Fibroblast of villous mesenchyme (primary cell): ENCODE measurements at regions not wholly inside any gene's neighbourhood (a gene's known extent, or its start where the extent isn't known, plus 50 kb on each side); places are given as distances from the start of the nearest gene placed in this dataset.

Experiments used
- DNase-seq: peaks from one replicate; pipeline ENCODE4 v3.0.0-alpha.2; 2010; ENCODE audit warnings: low read depth
- H3K4me3 ChIP-seq: 2 replicates; pipeline ENCODE4 v1.5.1; 2011; ENCODE audit warnings: low read depth, mild to moderate bottlenecking, low read length
- TF ChIP-seq, protein P1 (sequence below): IDR thresholded peaks from 2 replicates; pipeline ENCODE4 v1.5.1; 2012; ENCODE audit warnings: low read depth, mild to moderate bottlenecking, low read length; ENCODE audit not compliant: insufficient read depth

DNA sequence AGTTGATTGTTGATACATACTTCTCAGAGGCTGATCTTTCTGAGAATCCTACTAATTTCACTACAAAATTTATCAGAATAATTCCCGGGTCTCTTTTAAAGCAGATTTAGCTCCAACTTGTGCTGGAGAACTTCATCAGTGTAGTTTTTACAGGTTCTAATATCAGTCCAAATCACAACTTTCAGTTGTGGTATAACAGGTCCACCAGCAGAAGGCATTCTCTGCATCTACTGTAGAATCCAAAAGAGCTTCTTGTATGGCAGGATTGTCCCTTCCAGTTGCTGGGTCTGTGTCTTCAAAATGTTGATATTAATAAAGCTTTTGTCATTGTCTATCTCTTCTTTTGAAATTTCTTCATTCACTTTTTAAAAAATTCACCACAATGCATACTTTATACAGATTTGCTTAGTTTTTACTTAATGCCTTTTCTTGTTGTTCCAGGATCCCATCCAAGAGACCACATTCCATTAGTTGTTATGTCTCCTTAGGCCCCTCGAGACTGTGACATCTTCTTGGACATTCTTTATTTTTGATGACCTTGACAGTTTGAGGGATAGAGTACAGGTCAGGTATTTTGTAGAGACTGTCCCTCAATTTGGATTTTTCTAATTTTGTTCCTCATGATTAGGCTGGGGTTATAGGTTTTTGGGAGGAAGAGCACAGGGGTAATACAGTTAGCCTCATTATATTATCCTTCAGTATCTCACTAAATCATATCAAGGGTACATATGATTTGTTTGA, 490.5 kb upstream of the MEX3C start:
- DNase-seq: no peak
- H3K4me3 ChIP-seq: no peak overlapping the region
- TF ChIP-seq, protein P1, sequence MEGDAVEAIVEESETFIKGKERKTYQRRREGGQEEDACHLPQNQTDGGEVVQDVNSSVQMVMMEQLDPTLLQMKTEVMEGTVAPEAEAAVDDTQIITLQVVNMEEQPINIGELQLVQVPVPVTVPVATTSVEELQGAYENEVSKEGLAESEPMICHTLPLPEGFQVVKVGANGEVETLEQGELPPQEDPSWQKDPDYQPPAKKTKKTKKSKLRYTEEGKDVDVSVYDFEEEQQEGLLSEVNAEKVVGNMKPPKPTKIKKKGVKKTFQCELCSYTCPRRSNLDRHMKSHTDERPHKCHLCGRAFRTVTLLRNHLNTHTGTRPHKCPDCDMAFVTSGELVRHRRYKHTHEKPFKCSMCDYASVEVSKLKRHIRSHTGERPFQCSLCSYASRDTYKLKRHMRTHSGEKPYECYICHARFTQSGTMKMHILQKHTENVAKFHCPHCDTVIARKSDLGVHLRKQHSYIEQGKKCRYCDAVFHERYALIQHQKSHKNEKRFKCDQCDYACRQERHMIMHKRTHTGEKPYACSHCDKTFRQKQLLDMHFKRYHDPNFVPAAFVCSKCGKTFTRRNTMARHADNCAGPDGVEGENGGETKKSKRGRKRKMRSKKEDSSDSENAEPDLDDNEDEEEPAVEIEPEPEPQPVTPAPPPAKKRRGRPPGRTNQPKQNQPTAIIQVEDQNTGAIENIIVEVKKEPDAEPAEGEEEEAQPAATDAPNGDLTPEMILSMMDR: no peak

DNA sequence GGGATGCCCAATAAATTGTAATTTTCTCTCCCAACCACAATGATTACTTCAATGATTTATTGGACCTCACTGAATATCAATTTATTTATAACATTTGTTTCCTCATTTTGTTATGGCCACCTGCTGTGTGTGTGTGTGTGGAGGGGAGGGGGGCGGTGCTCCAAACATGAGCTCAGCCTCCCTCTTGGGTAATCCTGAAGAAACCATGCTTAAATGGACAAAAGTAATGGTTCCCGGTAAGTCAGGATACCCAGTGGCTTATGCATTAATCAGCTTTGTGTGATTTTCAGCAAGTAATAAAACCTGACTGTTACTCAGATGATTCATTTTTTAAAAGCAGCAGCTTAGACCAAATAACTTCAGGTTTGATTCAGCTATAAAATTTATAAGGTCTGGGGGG, 495.1 kb upstream of the MEX3C start:
- H3K4me3 ChIP-seq: no peak overlapping the region
- no peak for DNase-seq
- TF ChIP-seq, protein P1: no peak

DNA sequence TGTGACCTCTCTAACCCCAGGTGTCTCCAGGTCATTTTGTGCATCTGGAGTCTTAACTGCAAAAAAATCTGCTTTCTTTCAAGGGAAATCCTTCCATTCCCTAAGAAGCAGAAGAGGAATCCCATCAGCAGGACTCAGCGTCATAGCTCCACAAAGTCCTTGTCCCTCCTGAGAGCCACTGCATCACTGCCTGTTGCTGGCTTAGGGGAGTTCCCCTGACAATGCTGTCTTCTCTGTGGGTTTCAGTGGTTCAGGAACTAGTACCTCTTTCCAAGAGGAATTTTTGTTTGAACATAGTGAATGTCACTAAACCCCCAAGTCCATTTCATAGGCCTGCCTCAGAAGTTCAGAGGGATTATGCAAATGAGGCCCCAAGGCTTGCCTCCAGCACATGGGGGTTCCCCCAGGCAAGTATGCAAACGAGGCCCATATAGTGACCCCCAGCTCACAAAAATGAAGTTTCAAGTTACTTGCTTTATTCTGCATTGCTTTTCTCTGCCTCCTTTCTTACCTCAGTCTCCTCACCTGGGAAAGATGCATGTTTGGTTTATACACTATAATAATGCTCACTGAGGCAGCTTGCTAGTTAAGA, 513.9 kb upstream of the MEX3C start:
- no peak for DNase-seq
- no peak overlapping the region for H3K4me3 ChIP-seq
- TF ChIP-seq, protein P1: no peak

DNA sequence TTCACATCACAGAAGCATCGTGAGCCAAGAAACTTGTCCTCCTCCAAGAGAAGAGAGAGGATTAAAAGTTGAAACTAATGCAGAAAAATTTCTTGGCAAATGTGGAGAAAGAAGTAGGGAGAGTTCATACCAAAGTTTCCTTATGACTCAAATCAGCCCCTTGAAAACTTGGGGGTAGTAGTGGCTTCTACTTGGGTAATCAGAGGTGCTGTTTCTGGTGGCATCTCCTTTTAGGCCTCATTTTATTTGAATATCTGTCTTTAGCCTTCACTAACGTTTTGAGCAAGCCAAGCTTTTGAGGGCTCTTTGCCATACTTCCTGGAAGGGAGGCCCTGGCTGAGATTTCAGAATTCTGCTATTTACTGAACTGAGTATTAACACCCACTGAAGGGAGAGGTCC, 515.3 kb upstream of the MEX3C start:
- TF ChIP-seq, protein P1: no peak
- no peak for DNase-seq
- no peak overlapping the region for H3K4me3 ChIP-seq

DNA sequence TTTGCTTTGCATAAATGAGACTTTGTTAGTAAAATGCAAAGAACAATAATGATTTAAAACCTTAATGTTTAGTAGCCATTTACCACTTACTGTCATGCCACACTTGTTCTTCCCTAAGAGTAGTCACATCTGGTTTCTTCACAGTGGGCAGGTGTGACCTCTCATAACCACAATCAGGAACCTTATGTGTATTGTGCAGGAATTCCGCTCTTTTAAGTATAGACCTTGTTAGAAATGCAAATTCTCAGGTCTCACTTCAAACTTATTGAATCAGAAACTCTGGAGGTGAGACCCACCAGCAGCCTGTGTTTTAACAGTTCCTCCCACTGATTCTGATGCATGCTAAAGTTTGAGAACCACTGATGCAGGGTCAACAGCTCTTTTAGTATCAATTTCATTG, 518.8 kb upstream of the MEX3C start:
- no peak for DNase-seq
- TF ChIP-seq, protein P1: no peak
- no peak overlapping the region for H3K4me3 ChIP-seq

DNA sequence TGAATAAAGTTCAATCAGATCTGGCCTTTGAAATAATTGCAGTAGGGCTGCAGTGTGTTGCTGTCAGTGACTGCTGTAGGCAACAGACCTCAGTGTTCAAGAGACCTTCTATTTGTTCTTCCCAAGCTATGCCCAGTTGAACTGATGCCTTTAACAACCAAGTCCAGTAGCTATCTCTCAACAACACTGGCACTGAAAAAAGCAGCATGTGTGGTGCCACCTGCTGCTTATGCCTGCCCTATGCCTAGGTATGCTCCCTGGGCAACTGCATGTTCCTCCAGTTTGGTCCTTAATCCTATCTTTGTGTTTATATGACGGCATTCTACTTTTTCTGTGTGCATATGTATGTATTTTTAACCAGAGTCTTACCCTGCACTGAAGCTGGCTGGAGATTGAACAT, 523.9 kb upstream of the MEX3C start:
- no peak overlapping the region for H3K4me3 ChIP-seq
- TF ChIP-seq, protein P1: no peak
- DNase-seq: no peak

DNA sequence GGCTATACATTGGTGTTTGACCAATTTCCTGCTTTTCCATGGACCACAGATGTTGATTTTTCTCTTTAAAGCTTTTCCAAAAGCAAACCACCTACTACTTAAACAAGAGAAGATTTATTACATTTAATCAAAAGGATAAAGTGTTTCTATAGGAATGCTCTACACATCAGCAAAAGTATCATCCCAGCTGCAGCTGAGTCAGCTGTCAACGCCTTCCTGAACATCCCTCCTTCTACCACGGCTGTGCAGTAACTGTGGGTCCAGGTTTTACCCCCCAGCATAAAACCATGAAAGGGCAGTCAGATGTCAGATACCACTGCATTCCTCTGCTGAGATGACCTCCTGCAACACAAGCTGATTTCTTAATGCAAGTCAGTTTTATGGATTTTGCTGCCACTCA, 524.5 kb upstream of the MEX3C start:
- no peak for DNase-seq
- no peak overlapping the region for H3K4me3 ChIP-seq
- TF ChIP-seq, protein P1: no peak
